ENCODE measurements at regions not wholly inside any gene's neighbourhood (a gene's known extent, or its start where the extent isn't known, plus 50 kb on each side); places are given as distances from the start of the nearest gene placed in this dataset.

GRCh38 chr1:182240085-182240484 is 151.5 kb downstream of the GLUL start:
- intact Hi-C loops (cut with DNase I): no loop called here
- no peak for DNase-seq
- no peak for ATAC-seq
- no peak for TF ChIP-seq CTCF (IDR thresholded peaks at IDR 0.05)
- Histone ChIP-seq H3K27me3 (no peaks in the 10 kb centered on the region), H3K9me3 (no peaks in the 10 kb centered on the region), H3K36me3 (no peaks in the 10 kb centered on the region), H3K4me3 (no peak overlapping the region), H3K4me1 (no peaks in the 10 kb centered on the region), H3K27ac (no peak overlapping the region)
- WGBS, 2 donors: 85% methylated on average over 2 of the region's 2 CpGs
- FAIRE-seq: no peak

- Histone ChIP-seq H3K4me1 (no peaks in the 10 kb centered on the region), H3K36me3 (no peaks in the 10 kb centered on the region), H3K27ac (no peak overlapping the region), H3K4me3 (no peak overlapping the region), H3K27me3 (no peaks in the 10 kb centered on the region), H3K9me3 (no peaks in the 10 kb centered on the region)
- no peak for TF ChIP-seq CTCF (IDR thresholded peaks at IDR 0.05)
- no peak for DNase-seq
- ATAC-seq: no peak
- intact Hi-C loops (cut with DNase I): no loop called here
- no peak for FAIRE-seq
- WGBS, 2 donors: 85 to 92% methylated on average over 1 of the region's 1 CpG
Observed at GRCh38 chr1:182238421-182238820, 153.2 kb downstream of the GLUL start.

- Histone ChIP-seq H3K27ac (no peak overlapping the region), H3K4me1 (no peaks in the 10 kb centered on the region), H3K4me3 (no peak overlapping the region), H3K9me3 (no peaks in the 10 kb centered on the region), H3K36me3 (no peaks in the 10 kb centered on the region), H3K27me3 (no peaks in the 10 kb centered on the region)
- FAIRE-seq: no peak
- 90 to 95% methylated on average over 3 of the region's 3 CpGs for WGBS, 2 donors
- no peak for DNase-seq
- ATAC-seq: peak in 1 of 4 donors; percentile 31
- no peak for TF ChIP-seq CTCF (IDR thresholded peaks at IDR 0.05)
- intact Hi-C loops (cut with DNase I): no loop called here
Observed at GRCh38 chr1:182237329-182237728, 154.3 kb downstream of the GLUL start.

- FAIRE-seq: no peak
- H3K36me3 ChIP-seq: no peaks in the 10 kb centered on the region
- no peak for DNase-seq
- ATAC-seq: no peak
- H3K4me3 ChIP-seq: no peak overlapping the region
- no peaks in the 10 kb centered on the region for H3K9me3 ChIP-seq
- H3K4me1 ChIP-seq: no peaks in the 10 kb centered on the region
- WGBS, 2 donors: 88 to 98% methylated on average over 2 of the region's 2 CpGs
- no peak overlapping the region for H3K27ac ChIP-seq
- no peaks in the 10 kb centered on the region for H3K27me3 ChIP-seq
- no peak for TF ChIP-seq CTCF (IDR thresholded peaks at IDR 0.05)
- intact Hi-C loops (cut with DNase I): no loop called here
Observed at GRCh38 chr1:182236651-182237077, 154.9 kb downstream of the GLUL start.

GRCh38 chr1:182235952-182236650 is 155.5 kb downstream of the GLUL start:
- WGBS, 2 donors: 75 to 76% methylated on average over 11 of the region's 11 CpGs
- ATAC-seq (peak in 3 of 4 donors; percentile 36 to 75 (median 36)), FAIRE-seq (no peak), DNase-seq (no peak)
- Histone ChIP-seq H3K9me3 (no peaks in the 10 kb centered on the region), H3K27ac (no peak overlapping the region), H3K4me1 (no peaks in the 10 kb centered on the region), H3K27me3 (no peaks in the 10 kb centered on the region), H3K4me3 (no peak overlapping the region), H3K36me3 (no peaks in the 10 kb centered on the region)
- intact Hi-C loops (cut with DNase I): no loop called here
- TF ChIP-seq CTCF (IDR thresholded peaks at IDR 0.05): no peak
